NCI-H345 treated with DMSO at 0.1 percent for 48 hours (cell line): ENCODE measurements at regions not wholly inside any gene's neighbourhood (a gene's known extent, or its start where the extent isn't known, plus 50 kb on each side); places are given as distances from the start of the nearest gene placed in this dataset.
"Not testable (repeated sequence)": the region's sequence is repeated elsewhere in the genome, so short reads cannot be mapped to it uniquely, and the experiment has no call there.

Source experiments
- DNase-seq: peaks from one replicate; lab custom pipeline; 2025; ENCODE audit not compliant: unreplicated experiment; lab: John Stamatoyannopoulos, UW

DNA sequence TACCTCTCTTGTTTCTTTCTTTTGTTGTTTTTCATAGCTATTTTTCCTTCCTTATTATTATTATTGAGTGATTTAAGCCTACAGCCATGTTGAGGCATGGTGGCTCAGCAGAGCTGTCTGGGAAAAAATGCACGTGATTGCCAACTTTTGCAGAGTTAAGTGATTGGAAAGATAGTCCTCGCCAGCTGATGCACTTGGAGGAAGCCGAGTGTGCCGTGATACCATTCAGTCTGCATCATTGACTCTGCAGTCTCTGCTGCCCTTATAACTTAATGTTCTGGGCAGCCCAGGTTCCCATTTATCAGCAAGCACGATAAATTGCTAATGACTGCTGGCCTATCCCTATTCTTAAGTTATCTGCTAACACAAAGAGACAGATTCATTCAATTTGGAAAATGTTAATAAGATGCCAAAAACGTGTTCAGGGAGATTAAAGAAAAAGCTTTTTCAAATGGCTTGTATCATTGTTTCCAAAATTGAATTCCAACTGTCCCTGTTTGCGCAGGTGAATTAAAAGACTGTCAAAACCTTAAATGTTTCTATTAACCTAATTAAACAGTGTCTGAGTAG is 232.9 kb upstream of the NPY start:
- no peak for DNase-seq

DNA sequence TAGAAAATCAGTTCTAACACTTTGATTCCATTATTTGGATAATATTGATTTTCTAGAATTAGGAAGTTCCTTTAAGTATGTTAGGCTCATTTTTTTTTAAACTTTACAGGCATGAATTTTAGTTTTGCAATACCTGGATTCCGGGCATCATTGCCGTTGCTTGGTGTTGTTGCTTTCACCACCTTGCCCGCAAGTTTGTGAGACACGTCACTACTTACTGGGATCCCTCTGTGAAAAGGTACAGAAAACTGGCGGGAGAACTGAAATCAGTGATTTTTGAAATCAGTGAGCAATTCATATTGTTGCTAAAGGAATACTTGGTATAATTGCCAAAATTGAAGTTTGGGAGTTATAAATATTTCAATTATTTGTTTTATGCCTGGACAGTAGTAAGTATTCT is 232.3 kb upstream of the NPY start:
- no peak for DNase-seq

DNA sequence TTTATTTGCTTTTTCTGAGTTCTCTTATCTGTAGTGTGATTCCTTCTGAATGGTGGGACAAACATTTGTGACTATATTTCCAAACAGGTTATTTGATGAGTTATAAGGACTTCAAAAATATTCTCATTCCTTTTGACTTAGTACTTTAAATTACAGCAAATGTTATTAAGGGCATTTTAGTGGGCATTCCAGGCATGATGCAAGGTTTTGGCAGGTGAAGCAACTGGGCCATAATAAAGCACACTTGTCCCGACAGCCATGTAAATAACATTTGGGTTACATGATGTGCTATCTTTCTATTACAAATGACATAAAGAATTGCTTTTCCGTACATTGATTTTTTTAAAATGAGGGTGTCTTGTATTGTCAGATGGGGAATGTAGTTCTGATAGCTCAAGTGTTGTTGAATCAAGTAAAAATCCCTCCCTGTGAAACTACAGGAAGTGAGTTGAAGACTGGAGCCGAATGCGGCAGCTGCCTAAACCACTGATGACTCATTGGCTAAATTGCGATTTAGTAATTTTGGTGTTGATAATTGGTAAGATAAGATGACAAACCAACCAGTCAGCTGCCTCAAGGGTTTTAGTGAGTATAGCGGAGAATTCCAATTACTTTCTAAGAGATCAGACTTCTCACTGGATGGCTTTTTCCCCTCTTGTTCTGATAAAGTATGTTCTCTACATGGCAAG is 231.3 kb upstream of the NPY start:
- DNase-seq, result no peak

DNA sequence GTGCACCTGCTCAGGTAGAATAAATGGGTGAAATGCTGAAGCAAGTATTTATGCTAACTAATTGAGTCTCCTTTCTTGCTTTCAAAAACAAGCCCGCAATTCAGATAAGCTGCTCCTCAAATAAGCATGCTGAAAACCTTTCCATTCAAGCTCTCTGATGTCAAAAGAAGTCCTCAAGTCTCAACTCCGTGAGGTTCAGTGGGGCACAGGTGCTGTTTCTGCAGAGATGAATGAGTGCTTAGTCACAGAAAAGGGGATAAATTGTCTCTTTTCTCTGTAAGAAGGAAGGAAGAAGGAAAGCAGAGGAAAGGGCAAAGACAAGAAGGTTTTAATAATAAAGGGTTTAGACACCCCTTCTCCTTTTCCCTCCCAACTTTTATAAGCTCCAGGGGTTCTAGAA is 229.8 kb upstream of the NPY start:
- no peak for DNase-seq

DNA sequence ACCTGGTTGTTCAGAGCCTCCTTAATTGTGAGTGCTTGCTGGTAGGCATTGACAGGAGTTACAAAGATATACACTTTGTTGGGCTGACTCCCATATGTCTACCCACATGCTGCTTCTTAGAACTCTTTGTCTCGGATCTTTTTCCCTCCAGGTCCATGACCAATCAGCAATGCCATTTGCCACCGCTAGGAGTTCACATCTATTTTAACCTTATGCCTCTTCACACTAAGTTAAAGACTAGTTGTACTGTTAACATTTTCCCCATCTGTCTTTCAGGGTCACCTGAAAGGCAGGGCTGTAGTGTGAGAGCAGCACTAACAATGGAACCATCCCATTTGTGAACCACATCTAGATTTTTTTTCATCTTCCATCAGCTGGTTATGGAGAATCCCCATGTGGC is 226.7 kb upstream of the NPY start:
- DNase-seq, result no peak

DNA sequence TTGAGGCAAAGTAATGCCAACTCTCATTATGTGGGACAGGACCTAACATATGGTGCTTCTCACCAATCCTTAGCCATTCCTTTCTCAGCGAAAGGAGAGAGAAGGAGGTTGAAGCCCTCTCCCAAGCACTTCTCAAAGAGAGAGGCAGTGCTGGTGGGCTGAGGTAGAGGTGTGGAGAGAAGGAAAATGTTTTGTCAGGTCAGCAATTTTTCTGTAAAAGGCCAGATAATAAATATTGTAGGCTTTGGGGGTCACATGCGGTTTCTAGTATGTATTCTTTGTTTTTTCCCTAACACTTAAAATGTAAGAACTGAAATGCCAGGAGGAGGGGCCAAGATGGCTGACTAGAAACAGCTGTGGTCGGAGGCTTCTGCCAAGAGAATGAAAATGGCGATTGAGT is 225.0 kb upstream of the NPY start:
- no peak for DNase-seq

DNA sequence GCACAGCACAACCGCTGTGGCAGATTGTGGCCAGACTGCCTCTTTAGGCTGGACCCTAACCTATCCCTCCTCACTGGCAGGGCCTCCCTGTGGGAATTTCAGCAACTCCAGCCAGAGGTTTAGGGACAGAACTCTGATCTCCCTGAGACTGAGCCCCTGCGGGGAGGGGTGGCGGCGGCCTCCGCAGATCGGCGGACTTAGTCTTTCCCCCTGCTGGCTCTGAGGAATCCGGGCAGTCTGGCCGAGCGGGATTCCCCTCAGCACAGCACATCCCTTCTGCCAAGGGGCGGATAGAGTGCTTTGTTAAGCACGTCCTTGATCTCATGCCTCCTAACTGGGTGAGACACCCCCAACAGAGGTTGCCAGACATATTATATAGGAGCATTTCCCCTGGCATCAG is 224.2 kb upstream of the NPY start:
- no peak for DNase-seq

DNA sequence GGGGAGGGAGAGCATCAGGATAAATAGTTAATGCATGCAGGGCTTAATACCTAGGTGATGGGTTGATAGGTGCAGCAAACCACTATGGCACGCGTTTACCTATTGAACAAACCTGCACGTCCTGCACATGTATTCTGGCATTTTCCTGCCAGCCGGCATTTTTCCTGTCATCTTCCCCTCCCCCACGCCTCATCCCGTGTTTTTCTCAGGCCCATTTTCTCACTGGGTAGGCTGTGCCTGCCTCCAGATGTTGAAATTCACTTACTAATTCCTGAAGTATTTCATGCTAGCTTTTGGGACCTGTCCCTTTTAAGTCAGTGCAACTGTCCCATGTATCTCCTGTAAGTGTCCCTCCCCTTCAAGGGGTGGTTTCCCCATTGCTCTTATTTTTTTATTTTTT is 220.3 kb upstream of the NPY start:
- no peak for DNase-seq

DNA sequence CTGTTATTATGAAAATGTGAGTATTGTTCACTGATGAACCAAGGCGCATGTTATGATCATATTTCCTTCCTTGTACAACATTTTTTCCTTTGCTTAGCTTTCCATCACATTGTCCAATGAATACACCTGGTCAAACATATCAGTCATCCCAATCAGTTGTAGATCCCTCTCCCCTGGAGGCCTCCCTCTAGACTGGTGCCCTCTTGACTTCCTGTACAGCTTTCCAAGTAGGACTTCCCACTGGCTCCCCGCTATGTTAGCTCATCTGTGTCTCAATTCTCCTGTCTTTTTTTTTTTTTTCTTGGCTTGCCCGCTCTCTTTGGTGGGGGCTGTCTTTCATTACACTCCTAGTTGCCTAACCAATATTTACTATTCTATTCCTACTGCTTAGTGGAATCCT is 214.2 kb upstream of the NPY start:
- DNase-seq, result no peak

DNA sequence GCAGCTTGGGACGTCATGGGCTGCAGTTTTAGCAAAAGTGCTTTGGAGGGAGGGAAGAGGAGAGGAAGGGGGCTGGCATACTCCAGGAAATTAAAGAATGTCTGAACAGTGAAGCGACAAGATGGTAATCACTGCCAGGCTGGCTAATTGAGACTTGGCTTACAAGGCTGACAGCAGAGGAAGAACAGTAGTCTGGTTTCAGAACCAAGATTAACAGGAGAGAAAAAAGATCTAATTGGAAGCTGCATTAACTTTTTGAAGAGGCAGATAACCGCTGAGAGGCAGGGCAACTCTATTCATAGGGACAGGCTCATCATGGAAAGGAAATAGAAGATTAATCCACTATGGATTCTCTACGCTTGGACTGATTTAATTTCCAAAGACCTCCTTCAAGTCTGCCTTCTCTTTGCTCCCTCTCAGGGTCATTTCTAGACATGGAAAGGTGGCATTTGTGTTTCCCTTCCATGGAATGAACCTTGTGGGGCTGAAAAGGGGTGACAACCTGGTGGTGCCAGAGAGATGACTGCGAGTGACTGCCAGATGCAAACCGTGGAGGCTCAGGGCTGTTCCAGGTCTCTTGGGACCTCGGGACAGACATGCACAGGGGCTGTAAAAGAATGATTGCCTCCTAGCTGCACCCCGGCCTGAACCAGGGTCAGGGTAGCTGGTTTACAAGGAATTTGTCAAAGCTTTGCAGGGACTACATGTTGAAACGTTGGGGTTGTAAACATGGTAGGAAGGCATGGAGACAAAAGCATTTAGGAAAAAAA is 210.2 kb upstream of the NPY start:
- no peak for DNase-seq

DNA sequence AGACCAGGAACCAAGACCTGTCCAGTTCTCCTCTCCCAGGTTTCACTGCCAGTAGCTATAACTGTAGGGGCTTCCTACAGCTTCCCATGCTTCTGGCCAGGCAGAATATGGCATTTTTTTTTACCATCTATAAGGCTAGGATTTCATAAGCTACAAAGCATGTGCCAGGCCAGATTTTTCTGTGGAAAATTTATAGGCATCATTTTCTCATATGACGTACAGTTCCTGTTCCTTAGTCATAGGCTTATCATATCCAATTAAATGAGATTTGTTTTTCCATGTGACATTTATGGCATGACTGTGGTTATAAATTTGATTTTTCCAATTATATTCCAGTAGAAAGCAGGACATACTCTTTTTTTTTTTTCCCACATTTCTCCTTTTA is 208.6 kb upstream of the NPY start:
- no peak for DNase-seq

DNA sequence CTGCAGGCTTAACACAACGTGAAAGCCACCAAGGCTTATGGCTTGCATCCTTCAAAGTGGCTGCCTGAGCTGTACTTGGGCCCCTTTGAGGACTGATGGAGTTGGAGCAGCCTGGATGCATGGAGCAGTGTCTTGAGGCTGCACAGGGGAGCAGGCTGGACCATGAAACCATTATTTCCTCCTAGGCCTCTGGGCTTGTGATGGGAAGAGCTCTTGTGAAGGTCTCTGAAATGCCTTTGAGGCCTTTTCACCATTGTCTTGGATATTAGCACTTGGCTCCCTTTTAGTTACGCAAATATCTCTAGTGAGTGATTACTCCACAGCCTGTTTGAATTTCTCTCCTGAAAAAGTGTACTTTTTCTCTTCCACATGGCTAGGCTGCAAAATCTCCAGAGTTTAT is 201.2 kb upstream of the NPY start:
- DNase-seq, result no peak

DNA sequence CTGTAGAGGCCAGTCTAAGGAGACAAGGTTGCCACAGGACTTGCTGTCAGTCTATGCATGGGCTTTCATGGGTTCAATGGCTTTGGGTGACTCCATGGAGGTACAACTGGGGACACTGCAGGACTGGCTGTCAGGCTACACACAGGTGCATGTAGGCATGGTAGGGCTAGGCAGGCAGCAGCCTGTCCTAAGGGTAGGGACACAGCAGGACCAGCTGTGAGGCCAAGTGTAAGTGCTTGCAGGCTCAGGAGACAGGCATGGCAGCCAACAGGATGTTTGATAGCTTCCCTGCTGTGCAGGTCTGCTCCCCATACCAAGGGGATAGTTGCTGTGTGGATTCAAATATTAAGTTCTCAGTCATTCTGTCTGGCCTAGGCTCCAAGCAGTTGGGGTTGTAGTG is 181.0 kb upstream of the NPY start:
- DNase-seq, result no peak

DNA sequence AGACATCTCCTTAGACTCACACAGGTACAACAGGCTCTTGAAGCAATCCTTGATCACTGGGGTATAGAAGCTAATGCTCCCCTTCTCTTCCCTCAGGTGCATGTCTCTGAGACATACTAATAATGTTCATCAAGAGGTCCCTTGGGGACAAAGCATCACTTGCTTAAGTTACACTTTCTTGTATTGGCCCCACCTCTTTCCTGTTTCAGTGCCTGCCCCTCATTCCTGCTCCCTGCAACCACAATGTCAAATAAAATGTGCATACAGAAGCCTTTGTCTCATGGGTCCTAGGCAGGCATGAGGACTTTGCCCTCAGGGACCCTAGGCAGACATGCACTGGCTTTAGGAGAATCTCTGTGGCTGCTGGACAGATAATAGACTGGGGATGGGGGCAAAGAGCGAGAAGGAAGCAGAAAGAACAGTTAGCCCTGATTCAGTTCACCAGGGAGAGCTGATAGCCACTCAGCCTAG is 175.0 kb upstream of the NPY start:
- no peak for DNase-seq

DNA sequence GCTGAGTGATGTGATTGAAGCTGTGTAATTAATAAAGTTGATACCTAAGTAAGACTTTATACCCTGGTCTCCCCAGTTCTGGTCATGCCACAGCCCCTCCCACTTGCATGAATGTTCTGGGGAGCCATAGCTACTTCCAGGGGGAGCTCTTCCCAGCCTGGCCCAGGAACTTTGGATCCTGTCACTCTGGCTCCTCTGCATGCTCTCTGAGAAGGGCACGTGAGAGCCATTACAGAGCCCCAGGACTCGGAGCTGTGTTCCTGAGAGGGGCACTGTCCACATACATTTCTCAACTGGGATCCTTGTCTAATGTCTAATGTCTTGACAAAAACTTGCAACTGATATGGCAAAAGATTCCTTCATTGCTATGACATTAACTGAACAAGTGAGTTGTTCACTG is 173.9 kb upstream of the NPY start:
- no peak for DNase-seq

DNA sequence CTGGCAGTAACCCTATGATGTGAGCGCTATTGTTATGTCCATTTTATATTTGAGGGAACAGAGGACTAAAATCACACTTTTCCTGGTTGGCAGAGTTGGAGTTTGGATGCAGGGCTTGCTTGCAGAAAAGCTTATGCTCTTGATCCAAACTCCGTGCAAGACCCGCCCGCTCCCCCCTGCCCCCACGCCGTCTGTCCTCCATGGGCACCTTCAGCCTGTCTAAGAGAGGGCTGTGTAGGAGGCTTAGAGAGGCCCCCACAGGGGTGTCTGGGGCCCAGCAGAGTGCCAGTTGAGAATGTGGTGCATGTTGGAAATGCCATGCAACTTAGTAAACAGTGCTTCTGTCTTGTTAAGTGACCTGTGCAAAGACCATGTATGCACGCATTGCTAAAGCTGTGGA is 170.5 kb upstream of the NPY start:
- DNase-seq, result no peak

DNA sequence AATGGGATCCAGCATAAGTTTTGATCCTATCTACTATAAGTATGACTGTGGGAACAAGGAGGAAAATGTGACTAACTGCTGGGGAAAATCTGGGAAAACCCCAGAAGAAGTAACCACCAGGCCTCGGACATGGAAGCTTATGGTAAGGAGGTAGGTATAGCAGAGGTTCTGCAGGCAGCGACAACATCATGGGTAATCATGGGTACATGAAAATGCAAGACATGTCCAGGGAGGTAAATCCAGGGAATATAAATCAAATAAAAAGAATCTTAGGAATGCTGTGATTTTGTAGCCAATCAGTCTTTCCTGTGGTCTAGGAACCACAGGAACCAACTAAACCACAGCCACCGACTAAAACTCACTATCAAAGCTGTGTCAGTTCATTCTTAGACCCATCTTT is 168.3 kb upstream of the NPY start:
- DNase-seq, result no peak

DNA sequence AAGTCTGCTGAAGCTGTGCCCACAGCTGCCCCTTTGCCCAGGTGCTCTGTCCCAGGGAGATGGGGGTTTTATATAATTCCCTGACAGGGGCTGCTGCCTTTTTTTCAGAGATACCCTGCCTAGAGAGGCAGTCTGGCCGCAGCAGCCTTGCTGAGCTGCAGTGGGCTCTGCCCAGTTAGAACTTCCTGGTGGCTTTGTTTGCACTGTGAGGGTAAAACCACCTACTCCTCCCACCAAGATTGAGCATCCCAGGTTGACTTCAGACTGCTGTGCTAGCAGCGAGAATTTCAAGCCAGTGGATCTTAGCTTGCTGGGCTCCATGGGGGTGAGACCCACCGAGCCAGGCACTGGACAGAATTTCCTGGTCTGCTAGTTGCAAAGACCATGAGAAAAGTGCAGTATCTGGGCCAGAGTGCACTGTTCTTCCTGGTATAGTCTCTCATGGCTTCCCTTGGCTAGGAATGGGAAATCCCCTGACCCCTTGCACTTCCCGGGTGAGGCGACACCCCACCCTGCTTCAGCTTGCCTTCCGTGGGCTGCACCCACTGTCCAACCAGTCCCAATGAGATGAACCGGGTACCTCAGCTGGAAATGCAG is 166.0 kb upstream of the NPY start:
- DNase-seq, result not testable (repeated sequence)

DNA sequence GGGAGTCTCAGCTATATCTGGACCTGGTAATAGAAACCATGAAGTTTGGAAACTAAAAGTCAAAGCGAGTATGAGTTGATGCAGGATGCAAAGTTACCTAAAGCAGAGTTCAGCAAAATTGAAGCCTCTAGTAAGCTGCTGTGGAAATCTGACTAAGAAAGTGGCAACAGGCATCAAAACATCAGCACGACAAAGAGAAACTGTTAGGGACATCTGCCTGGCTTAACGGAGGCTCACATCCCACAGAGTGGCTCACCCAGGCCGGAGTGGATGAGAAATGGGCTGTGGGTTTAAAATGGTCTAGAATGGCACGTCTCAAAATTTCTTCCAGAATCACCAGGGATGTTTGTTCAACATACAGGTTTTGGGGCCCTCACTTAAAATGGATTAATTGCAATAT is 164.1 kb upstream of the NPY start:
- no peak for DNase-seq

DNA sequence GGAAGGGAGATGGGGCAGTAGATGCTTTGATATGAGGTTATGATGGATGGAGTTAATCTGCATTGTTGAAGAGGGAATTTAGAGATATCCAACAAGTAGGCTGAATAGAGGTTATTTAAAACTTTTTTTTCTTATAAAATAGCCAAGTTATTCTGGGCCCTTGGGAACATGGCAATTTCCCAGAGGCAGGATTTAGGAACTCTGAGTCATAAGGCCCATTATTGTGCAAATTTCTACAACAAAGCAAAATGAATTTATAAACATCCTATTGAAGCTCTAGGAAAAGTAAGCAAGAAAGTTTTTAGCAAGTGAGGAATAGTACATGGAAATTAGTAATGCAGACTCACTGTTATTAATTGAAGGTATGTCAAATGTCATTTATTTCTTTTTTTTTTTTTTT is 160.9 kb upstream of the NPY start:
- no peak for DNase-seq

DNA sequence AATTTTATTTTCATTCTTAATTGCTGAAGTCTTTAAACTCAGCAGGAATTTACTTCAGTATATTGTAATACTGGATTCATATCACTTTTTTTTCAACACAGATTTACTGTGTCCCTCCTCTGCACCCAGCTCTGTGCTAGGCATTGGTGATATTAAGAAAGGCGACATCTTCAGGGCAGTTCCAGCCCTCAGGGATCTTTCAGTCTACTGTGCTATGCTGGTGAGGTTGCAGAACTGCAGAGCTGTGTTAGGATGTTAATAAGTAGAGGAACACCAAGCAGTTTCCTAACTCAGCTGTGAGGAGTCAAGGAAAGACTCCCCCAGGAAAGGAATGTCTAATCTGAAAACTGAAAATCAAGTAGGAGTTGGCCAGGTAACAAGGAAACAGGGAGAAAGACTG is 158.2 kb upstream of the NPY start:
- no peak for DNase-seq

DNA sequence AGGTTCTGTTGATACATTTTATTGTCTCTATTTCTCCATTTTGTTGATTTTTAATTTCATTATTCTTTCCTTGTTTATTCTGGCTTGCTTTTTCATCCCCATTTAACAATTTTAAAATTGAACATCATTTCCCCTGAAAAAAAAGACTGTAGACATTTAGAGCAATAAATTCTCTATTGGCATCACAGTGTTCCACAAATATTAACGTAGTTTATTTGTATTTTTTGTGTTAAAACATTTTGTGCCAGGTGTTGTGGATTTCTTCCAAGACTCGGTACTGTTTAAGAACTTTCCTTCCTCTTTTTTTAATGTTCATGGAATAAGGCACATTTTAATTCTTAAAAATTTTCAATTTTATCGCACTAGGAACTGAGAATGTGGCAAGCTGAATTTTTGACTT is 156.1 kb upstream of the NPY start:
- no peak for DNase-seq
